Lung (tissue), 11 donors: ENCODE measurements at regions not wholly inside any gene's neighbourhood (a gene's known extent, or its start where the extent isn't known, plus 50 kb on each side); places are given as distances from the start of the nearest gene placed in this dataset.

Experiments
- ATAC-seq: fragments of 200-7000 bp; cut with Tn5 transposase; one replicate; pipeline ENCODE4 v1.9.1; 2020; ENCODE audit warnings: moderate number of reproducible peaks; ENCODE audit not compliant: insufficient read depth, low FRiP score
- DNase-seq, 3 donors: peaks; one replicate each; pipeline ENCODE4 v3.0.0-alpha.2; 2013 to 2017
- H3K27ac ChIP-seq, 2 donors: one replicate each; pipeline ENCODE4 v1.5.1; 2013; ENCODE audit warnings: mild to moderate bottlenecking in 2 of 2, moderate library complexity in 2 of 2, control low read depth in 1 of 2, inconsistent platforms in 1 of 2, low read depth in 1 of 2, low read length in 1 of 2
- H3K27me3 ChIP-seq, 3 donors: one replicate each; pipeline ENCODE4 v1.5.1; 2013; ENCODE audit warnings: low read length in 2 of 3; ENCODE audit not compliant: control insufficient read depth in 3 of 3, insufficient read depth in 3 of 3
- H3K36me3 ChIP-seq, 4 donors: one replicate each; pipeline ENCODE4 v1.5.1; 2013; ENCODE audit warnings: low read length in 4 of 4, mild to moderate bottlenecking in 1 of 4, moderate library complexity in 1 of 4; ENCODE audit not compliant: control insufficient read depth in 4 of 4, insufficient read depth in 4 of 4
- H3K4me1 ChIP-seq, 5 donors: one replicate each; pipeline ENCODE4 v1.5.1; 2013; ENCODE audit warnings: low read length in 5 of 5, mild to moderate bottlenecking in 2 of 5, moderate library complexity in 1 of 5; ENCODE audit not compliant: control insufficient read depth in 5 of 5, insufficient read depth in 5 of 5
- H3K4me3 ChIP-seq: one replicate; pipeline ENCODE4 v1.5.1; 2013; ENCODE audit warnings: mild to moderate bottlenecking, control low read depth, moderate library complexity
- H3K9ac ChIP-seq, 2 donors: one replicate each; pipeline ENCODE4 v1.5.1; 2013; ENCODE audit warnings: low read length in 2 of 2, control low read depth in 1 of 2; ENCODE audit not compliant: insufficient read depth in 1 of 2
- H3K9me3 ChIP-seq, 4 donors: one replicate each; pipeline ENCODE4 v1.5.1; 2013; ENCODE audit warnings: low read length in 3 of 4, mild to moderate bottlenecking in 1 of 4, moderate library complexity in 1 of 4; ENCODE audit not compliant: control insufficient read depth in 4 of 4, insufficient read depth in 3 of 4
- CTCF ChIP-seq: IDR thresholded peaks from 2 replicates; pipeline ENCODE4 v1.5.1; 2012; ENCODE audit warnings: mild to moderate bottlenecking; ENCODE audit errors: control extremely low read depth, extremely low read depth
- WGBS, 2 donors: extraction: QIAGEN DNeasy Blood & Tissue Kit; methylation state at CpG; one replicate each; pipeline ENCODE4 v1.1.7; 2013; 5-methylcytosine and 5-hydroxymethylcytosine counted together
- donor health status: control.
- donor health status: control.
- donor health status: Bipolar disorder and iron deficiency.
- donor health status: healthy.
- donor health status: DM: yes; HTN: yes; CAD: no.

GRCh38 chr4:38211885-38212284 lies 251.7 kb downstream of the PTTG2 start:
- peaks cover 0 to 7% (median 0%) of the 10 kb centered on the region in 5 donors for H3K4me1 ChIP-seq
- H3K27ac ChIP-seq, result peak overlapping the region in 1 of 2 donors; percentile 56
- WGBS, 2 donors, result 56 to 92% methylated on average over 2 of the region's 2 CpGs
- TF ChIP-seq CTCF, result no peak
- ATAC-seq (no peak), DNase-seq (no peak)
- H3K9me3 ChIP-seq, result peaks cover 0 to 2% (median 0%) of the 10 kb centered on the region in 4 donors
- H3K36me3 ChIP-seq, result no peaks in the 10 kb centered on the region
- H3K9ac ChIP-seq, result no peak overlapping the region
- no peak overlapping the region for H3K4me3 ChIP-seq
- no peaks in the 10 kb centered on the region for H3K27me3 ChIP-seq

DNA sequence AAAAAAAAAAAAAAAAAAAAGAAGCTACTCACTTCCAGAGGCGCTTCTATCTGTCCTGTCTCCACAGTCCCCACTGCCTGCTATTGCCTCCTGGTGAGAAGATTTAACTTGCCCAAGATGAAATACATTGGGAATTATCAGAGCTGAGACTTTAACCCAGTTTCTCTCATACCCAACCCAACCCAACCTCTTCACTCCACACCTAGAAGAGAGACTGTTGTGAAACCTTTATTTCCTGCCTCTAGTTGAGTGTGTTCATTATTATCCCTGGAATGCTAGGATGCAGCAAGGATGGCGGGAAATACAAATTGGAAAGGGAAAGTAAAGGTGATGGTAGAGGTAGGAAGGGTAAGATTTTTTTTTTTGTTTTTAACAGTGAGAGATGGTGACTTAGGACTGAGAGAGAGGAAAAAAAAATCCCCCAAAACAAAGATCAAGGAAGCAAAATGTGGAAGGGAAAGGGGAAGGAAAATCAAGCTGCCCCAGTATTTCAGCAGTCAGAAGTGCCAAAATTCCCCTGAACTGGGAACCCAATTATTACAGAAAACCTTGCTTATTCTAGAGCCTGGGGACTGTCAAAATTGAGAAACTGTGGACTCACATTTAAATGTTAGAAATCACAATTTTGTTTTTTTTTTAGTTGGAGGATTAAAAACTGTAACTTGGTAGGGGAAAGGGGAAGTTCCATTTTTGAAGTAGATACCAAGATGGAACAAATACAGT lies 253.0 kb downstream of the PTTG2 start:
- DNase-seq, result no peak
- no peak for TF ChIP-seq CTCF
- Histone ChIP-seq H3K9ac (no peak overlapping the region), H3K36me3 (no peaks in the 10 kb centered on the region), H3K4me3 (no peak overlapping the region), H3K9me3 (peaks cover 0 to 2% (median 0%) of the 10 kb centered on the region in 4 donors), H3K27ac (no peak overlapping the region), H3K27me3 (no peaks in the 10 kb centered on the region), H3K4me1 (peaks cover 0 to 7% (median 0%) of the 10 kb centered on the region in 5 donors)
- 87 to 97% methylated on average over 2 of the region's 2 CpGs for WGBS, 2 donors
- no peak for ATAC-seq

- H3K9me3 ChIP-seq, result no peaks in the 10 kb centered on the region
- peaks cover 0 to 17% (median 3%) of the 10 kb centered on the region in 5 donors for H3K4me1 ChIP-seq
- H3K27ac ChIP-seq, result no peak overlapping the region
- H3K27me3 ChIP-seq, result no peaks in the 10 kb centered on the region
- H3K9ac ChIP-seq, result no peak overlapping the region
- H3K36me3 ChIP-seq, result no peaks in the 10 kb centered on the region
- DNase-seq (no peak), ATAC-seq (no peak)
- no peak for TF ChIP-seq CTCF
- no peak overlapping the region for H3K4me3 ChIP-seq
- 92 to 95% methylated on average over 2 of the region's 2 CpGs for whole genome bisulfite sequencing, 2 donors
Measured at GRCh38 chr4:38222892-38223291, 262.7 kb downstream of the PTTG2 start.
